ENCODE measurements at regions not wholly inside any gene's neighbourhood (a gene's known extent, or its start where the extent isn't known, plus 50 kb on each side); places are given as distances from the start of the nearest gene placed in this dataset. TPM values are rescaled to one million over a fixed set of nuclear protein-coding genes. Genes with fewer than 3 reads are reported as not detected.

DNA sequence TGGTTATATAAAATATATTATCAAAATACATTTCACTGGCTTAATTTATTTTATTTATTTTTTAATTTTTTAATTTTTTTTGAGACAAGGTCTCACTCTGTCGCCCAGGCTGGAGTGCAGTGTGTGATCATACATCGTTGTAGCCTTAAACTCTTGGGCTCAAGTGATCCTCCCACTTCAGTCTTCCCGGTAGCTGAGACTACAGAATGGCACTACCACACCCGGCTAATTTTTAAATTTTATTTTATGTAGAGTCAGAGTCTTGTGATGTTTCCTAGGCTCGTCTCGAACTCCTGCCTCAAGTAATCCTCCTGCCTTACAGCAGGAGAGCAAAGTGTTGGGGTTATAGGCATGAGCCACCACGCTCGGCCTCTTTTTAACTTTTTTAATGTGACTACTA, 143.8 kb downstream of the CEP135 start:
- no peak for DNase-seq (ENCODE audit: low read depth)

- DNase-seq (ENCODE audit: low read depth), result peak; percentile 84
These were observed 137.8 kb downstream of the CEP135 start for GRCh38 chr4:56086561-56086960.

DNA sequence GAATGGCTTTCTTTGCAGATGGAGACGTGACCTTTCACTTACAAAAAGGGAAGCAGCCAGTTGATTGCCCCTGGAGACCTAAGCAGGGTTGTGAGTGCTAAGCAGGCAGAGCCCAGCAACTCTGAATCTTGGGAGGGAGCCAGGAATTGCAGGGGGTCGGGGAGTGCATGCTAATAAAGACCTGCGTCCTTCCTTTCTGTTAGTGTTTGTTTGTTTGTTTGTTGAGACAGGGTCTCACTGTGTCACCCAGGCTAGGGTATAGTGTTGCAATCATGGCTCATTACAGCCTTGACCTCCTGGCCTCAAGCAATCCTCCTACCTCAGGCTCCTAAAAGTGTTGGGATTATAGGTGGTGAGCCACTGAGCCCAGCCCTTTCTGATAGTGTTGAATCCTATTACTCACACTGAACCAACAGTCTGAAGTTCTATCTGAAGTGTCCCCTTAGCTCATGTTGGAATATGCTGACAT, 137.4 kb downstream of the CEP135 start:
- no peak for DNase-seq (ENCODE audit: low read depth)

- DNase-seq (ENCODE audit: low read depth), result no peak
These were observed 136.5 kb downstream of the CEP135 start for GRCh38 chr4:56085275-56085674.

- DNase-seq (ENCODE audit: low read depth), result no peak
These were observed 136.1 kb downstream of the CEP135 start for GRCh38 chr4:56084851-56085250.

Small RNA genes in the stretch of these regions (small RNA-seq; reads per million reads assigned to genes)
- gene RNA5SP161, result not detected

All from HT1080 (cell line).